Hepatocyte (in vitro differentiated cells): ENCODE measurements at regions not wholly inside any gene's neighbourhood (a gene's known extent, or its start where the extent isn't known, plus 50 kb on each side); places are given as distances from the start of the nearest gene placed in this dataset.

ENCODE experiments used
- CTCF ChIP-seq: fragments of 200-600 bp; sonication (generic); IDR thresholded peaks from 2 replicates; pipeline ENCODE4 v1.5.1; 2016; ENCODE audit warnings: antibody characterized with exemption, mild to moderate bottlenecking; ENCODE audit not compliant: poor library complexity
- EZH2 ChIP-seq: fragments of 200-600 bp; sonication (generic); IDR thresholded peaks from 2 replicates; pipeline ENCODE4 v1.6.1; 2016; ENCODE audit warnings: antibody characterized with exemption, mild to moderate bottlenecking, borderline replicate concordance
- EZH2phosphoT487 ChIP-seq: fragments of 200-600 bp; sonication (generic); IDR thresholded peaks from one replicate; pipeline ENCODE4 v1.6.1; 2018; ENCODE audit warnings: antibody characterized with exemption, mild to moderate bottlenecking, low read depth, moderate library complexity; ENCODE audit not compliant: unreplicated experiment, severe bottlenecking

GRCh38 chr16:10314317-10314716 lies 71.5 kb upstream of the ATF7IP2 start:
- TF ChIP-seq EZH2 (no peak), CTCF (no peak), EZH2phosphoT487 (no peak)
